Calu3 (cell line): ENCODE measurements at regions not wholly inside any gene's neighbourhood (a gene's known extent, or its start where the extent isn't known, plus 50 kb on each side); places are given as distances from the start of the nearest gene placed in this dataset.

ENCODE experiments used
- BruUV-seq: library from RNA; stranded (reverse); fragments of 400-500 nt; replicated peaks from 2 replicates; lab custom pipeline; 2021; lab: Mats Ljungman, UMichigan
- CTCF ChIA-PET: fragments of 300-600 bp; sonication (Branson Sonifier 250); formaldehyde crosslinking; loops from one replicate; lab custom pipeline; 2022; ENCODE audit warnings: antibody characterized with exemption; lab: Charles Lee
- DNase-seq: peaks from one replicate; pipeline ENCODE4 v3.0.0; 2022
- H3K27ac Mint-ChIP-seq: one replicate; pipeline ENCODE4 v1.8.0; 2022; ENCODE audit warnings: mixed read lengths; ENCODE audit not compliant: unreplicated experiment
- H3K27me3 Mint-ChIP-seq: one replicate; pipeline ENCODE4 v1.8.0; 2022; ENCODE audit warnings: mixed read lengths; ENCODE audit not compliant: unreplicated experiment
- H3K36me3 Mint-ChIP-seq: one replicate; pipeline ENCODE4 v1.8.0; 2022; ENCODE audit warnings: mild to moderate bottlenecking, moderate library complexity, mixed read lengths; ENCODE audit not compliant: insufficient read depth, unreplicated experiment
- H3K4me1 Mint-ChIP-seq: one replicate; pipeline ENCODE4 v1.8.0; 2022; ENCODE audit warnings: mild to moderate bottlenecking, low read depth, mixed read lengths; ENCODE audit not compliant: unreplicated experiment
- H3K4me3 Mint-ChIP-seq: one replicate; pipeline ENCODE4 v1.8.0; 2022; ENCODE audit warnings: mild to moderate bottlenecking, low read depth, moderate library complexity, mixed read lengths; ENCODE audit not compliant: unreplicated experiment
- H3K9me3 Mint-ChIP-seq: one replicate; pipeline ENCODE4 v1.8.0; 2022; ENCODE audit warnings: low read depth, mixed read lengths; ENCODE audit not compliant: unreplicated experiment
- intact Hi-C: fragments of 100-400 bp; cut with micrococcal nuclease; formaldehyde crosslinking; loops from one replicate; pipeline ENCODE4 v1.10.0; 2022; ENCODE audit not compliant: unreplicated experiment
- TF ChIP-seq, protein P1 (sequence below): fragments of 200-600 bp; IDR thresholded peaks from one replicate; pipeline ENCODE4 v1.8.0; 2022; ENCODE audit warnings: antibody characterized with exemption; ENCODE audit not compliant: unreplicated experiment

GRCh38 chr13:73532987-73533510 is 474.2 kb downstream of the KLF5 start:
- no peaks in the 10 kb centered on the region for H3K27me3 Mint-ChIP-seq
- no TSS peak for BruUV-seq
- H3K27ac Mint-ChIP-seq = no peak overlapping the region
- H3K9me3 Mint-ChIP-seq = no peaks in the 10 kb centered on the region
- DNase-seq = no peak
- TF ChIP-seq, protein P1, sequence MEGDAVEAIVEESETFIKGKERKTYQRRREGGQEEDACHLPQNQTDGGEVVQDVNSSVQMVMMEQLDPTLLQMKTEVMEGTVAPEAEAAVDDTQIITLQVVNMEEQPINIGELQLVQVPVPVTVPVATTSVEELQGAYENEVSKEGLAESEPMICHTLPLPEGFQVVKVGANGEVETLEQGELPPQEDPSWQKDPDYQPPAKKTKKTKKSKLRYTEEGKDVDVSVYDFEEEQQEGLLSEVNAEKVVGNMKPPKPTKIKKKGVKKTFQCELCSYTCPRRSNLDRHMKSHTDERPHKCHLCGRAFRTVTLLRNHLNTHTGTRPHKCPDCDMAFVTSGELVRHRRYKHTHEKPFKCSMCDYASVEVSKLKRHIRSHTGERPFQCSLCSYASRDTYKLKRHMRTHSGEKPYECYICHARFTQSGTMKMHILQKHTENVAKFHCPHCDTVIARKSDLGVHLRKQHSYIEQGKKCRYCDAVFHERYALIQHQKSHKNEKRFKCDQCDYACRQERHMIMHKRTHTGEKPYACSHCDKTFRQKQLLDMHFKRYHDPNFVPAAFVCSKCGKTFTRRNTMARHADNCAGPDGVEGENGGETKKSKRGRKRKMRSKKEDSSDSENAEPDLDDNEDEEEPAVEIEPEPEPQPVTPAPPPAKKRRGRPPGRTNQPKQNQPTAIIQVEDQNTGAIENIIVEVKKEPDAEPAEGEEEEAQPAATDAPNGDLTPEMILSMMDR = no peak
- no peaks in the 10 kb centered on the region for H3K36me3 Mint-ChIP-seq
- no peak overlapping the region for H3K4me3 Mint-ChIP-seq
- CTCF ChIA-PET = no interaction called here
- H3K4me1 Mint-ChIP-seq = no peaks in the 10 kb centered on the region
- intact Hi-C loops = no loop called here

GRCh38 chr13:73532582-73532981 is 473.8 kb downstream of the KLF5 start:
- H3K36me3 Mint-ChIP-seq = no peaks in the 10 kb centered on the region
- TF ChIP-seq, protein P1 = no peak
- H3K4me3 Mint-ChIP-seq = no peak overlapping the region
- intact Hi-C loops = no loop called here
- no peaks in the 10 kb centered on the region for H3K9me3 Mint-ChIP-seq
- H3K27me3 Mint-ChIP-seq = no peaks in the 10 kb centered on the region
- no peak for DNase-seq
- H3K27ac Mint-ChIP-seq = no peak overlapping the region
- CTCF ChIA-PET = no interaction called here
- H3K4me1 Mint-ChIP-seq = no peaks in the 10 kb centered on the region
- BruUV-seq = no TSS peak

GRCh38 chr13:73531014-73531413 is 472.2 kb downstream of the KLF5 start:
- no peaks in the 10 kb centered on the region for H3K27me3 Mint-ChIP-seq
- peaks cover 2% of the 10 kb centered on the region for H3K9me3 Mint-ChIP-seq
- CTCF ChIA-PET = no interaction called here
- H3K4me3 Mint-ChIP-seq = no peak overlapping the region
- intact Hi-C loops = no loop called here
- H3K36me3 Mint-ChIP-seq = no peaks in the 10 kb centered on the region
- no TSS peak for BruUV-seq
- DNase-seq = no peak
- H3K27ac Mint-ChIP-seq = no peak overlapping the region
- H3K4me1 Mint-ChIP-seq = no peaks in the 10 kb centered on the region
- TF ChIP-seq, protein P1 = no peak

DNA sequence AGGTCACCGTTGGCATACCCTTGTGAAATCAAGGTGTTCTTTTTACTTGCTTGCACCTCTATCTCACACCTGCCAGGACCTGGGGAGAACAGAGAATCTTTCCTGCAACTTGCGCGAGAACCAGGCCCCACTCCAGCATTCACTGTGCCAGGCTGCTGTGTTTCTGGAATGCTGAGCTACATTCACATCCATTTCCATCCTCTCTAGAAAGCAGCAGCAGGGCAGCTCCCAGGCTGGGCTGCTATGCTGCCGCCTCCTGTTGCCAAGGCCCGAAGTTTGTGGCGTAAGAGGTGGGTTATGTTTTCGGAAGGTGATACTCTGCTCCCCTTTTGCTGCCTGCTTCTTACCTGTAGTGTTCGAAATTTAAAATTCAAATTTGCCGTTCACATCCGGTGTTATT is 464.1 kb downstream of the KLF5 start:
- Mint-ChIP-seq H3K4me3 (no peak overlapping the region), H3K9me3 (peaks cover 2% of the 10 kb centered on the region), H3K36me3 (no peaks in the 10 kb centered on the region), H3K27ac (no peak overlapping the region), H3K27me3 (no peaks in the 10 kb centered on the region), H3K4me1 (no peaks in the 10 kb centered on the region)
- no TSS peak for BruUV-seq
- TF ChIP-seq, protein P1 = no peak
- no peak for DNase-seq
- intact Hi-C loops = no loop called here
- CTCF ChIA-PET = no interaction called here
